ENCODE measurements at regions not wholly inside any gene's neighbourhood (a gene's known extent, or its start where the extent isn't known, plus 50 kb on each side); places are given as distances from the start of the nearest gene placed in this dataset.

DNA sequence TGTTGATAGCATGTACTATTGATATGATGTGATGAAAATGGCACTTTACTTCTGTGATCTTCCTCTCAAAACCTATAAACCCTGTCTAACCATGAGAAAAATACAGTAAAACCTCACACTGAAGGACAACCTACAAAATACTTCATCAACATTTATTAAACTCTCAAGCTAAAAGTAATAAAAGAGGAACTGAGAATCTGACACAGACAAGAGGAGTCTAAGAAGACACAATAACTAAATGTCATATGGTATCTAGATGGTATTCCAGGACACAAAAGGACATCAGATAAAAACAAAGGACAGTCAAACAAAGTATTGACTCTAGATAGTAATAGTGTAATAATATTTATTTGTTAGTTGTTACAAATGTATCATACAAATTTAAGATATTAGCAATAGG, 655.3 kb downstream of the SH3BGRL start:
- Histone ChIP-seq H3K9me3 (ENCODE audit: low read length) (no peaks in the 10 kb centered on the region), H3K36me3 (ENCODE audit: insufficient read depth, low read length) (no peaks in the 10 kb centered on the region), H3K27ac (ENCODE audit: low read depth, low read length) (no peak overlapping the region), H3K4me1 (ENCODE audit: insufficient read depth, low read length) (no peaks in the 10 kb centered on the region), H3K4me3 (ENCODE audit: low read length) (no peak overlapping the region), H3K27me3 (ENCODE audit: insufficient read depth, low read length, poor library complexity, severe bottlenecking) (no peaks in the 10 kb centered on the region)
- CTCF ChIA-PET: no interaction called here
- Mint-ChIP-seq H3K9me3 (peaks cover 0 to 4% (median 0%) of the 10 kb centered on the region in 5 donors), H3K4me1 (no peaks in the 10 kb centered on the region), H3K4me3 (no peak overlapping the region), H3K27me3 (peaks cover 0 to 3% of the 10 kb centered on the region in 2 donors), H3K36me3 (no peaks in the 10 kb centered on the region), H3K27ac (no peak overlapping the region)
- POLR2A ChIA-PET: no interaction called here
- DNase-seq: no peak

DNA sequence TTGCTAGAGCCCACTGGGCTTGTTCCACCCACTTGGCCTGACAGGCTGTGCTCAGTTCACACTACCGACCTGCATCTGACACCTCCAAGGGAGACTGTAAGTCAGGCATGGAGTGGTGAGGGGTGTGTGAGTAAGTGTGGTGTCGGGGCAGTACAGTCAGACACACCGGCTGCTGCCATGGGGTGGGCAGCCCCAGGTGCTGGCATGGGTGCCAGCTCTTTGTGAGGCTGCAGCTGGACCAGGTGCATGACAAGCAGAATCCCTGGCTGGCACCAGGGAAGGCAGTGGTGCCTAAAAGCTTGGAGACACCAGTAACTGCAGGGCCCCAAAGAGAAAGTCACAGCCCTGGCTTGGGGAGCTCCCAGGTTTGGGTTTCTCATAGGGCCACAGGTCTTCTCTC, 665.0 kb downstream of the SH3BGRL start:
- CTCF ChIA-PET: no interaction called here
- Histone ChIP-seq H3K9me3 (ENCODE audit: low read length) (no peaks in the 10 kb centered on the region), H3K27ac (ENCODE audit: low read depth, low read length) (no peak overlapping the region), H3K4me1 (ENCODE audit: insufficient read depth, low read length) (no peaks in the 10 kb centered on the region), H3K36me3 (ENCODE audit: insufficient read depth, low read length) (no peaks in the 10 kb centered on the region), H3K27me3 (ENCODE audit: insufficient read depth, low read length, poor library complexity, severe bottlenecking) (no peaks in the 10 kb centered on the region), H3K4me3 (ENCODE audit: low read length) (no peak overlapping the region)
- H3K36me3 Mint-ChIP-seq: no peaks in the 10 kb centered on the region
- H3K27ac Mint-ChIP-seq: no peak overlapping the region
- no peaks in the 10 kb centered on the region for H3K27me3 Mint-ChIP-seq
- H3K4me3 Mint-ChIP-seq: no peak overlapping the region
- H3K9me3 Mint-ChIP-seq: peaks cover 2 to 7% (median 6%) of the 10 kb centered on the region in 5 donors
- H3K4me1 Mint-ChIP-seq: no peaks in the 10 kb centered on the region
- no peak for DNase-seq
- POLR2A ChIA-PET: no interaction called here

DNA sequence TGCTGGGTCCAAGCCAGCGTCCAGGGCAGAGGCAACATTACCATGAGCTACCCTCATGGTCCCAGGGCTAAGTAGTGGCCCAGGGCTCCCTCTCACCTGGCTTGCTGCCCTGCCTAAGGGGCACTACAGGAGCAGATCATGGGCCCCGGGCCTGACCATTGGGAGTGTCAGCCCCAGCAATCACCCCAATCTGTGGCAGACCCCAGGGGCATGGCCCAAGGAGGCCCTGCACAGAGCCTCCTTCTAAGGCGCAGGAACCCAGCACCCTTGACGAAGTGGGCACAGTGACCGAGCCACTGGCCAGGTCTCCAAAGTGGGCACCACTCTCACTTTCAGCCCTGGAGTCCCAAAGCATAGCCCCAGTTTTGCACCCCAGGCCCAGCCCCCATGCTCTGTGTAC, 667.1 kb downstream of the SH3BGRL start:
- no peak overlapping the region for H3K4me3 ChIP-seq (ENCODE audit: low read length)
- no peak overlapping the region for H3K27ac ChIP-seq (ENCODE audit: low read depth, low read length)
- no peaks in the 10 kb centered on the region for H3K36me3 ChIP-seq (ENCODE audit: insufficient read depth, low read length)
- Mint-ChIP-seq H3K9me3 (peaks cover 2 to 8% (median 6%) of the 10 kb centered on the region in 5 donors), H3K27me3 (peaks cover 0 to 2% of the 10 kb centered on the region in 2 donors), H3K4me1 (no peaks in the 10 kb centered on the region), H3K36me3 (no peaks in the 10 kb centered on the region), H3K27ac (no peak overlapping the region), H3K4me3 (no peak overlapping the region)
- CTCF ChIA-PET: no interaction called here
- H3K9me3 ChIP-seq (ENCODE audit: low read length): no peaks in the 10 kb centered on the region
- H3K27me3 ChIP-seq (ENCODE audit: insufficient read depth, low read length, poor library complexity, severe bottlenecking): no peaks in the 10 kb centered on the region
- no peak for DNase-seq
- H3K4me1 ChIP-seq (ENCODE audit: insufficient read depth, low read length): no peaks in the 10 kb centered on the region
- POLR2A ChIA-PET: no interaction called here

DNA sequence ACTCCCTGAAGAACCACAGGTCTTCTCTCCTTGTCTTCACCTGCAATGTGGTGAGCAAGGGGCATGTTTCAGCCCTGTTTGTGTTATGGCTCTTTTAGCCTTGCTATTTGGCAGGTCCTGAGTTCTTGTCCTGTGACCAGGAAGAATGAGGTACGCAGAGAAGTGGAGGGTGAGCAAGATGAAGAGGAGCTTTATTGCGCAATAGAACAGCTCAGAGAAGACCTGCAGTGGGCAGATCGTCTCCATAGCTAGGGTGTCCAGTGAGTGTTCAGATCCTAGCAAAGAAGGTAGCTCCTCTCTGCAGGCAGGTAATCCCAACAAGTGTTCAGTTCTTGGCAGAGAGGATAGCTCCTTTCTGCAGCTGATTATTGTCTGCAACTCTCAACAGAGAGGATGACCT, 672.9 kb downstream of the SH3BGRL start:
- no peaks in the 10 kb centered on the region for H3K36me3 Mint-ChIP-seq
- H3K4me3 Mint-ChIP-seq: no peak overlapping the region

DNA sequence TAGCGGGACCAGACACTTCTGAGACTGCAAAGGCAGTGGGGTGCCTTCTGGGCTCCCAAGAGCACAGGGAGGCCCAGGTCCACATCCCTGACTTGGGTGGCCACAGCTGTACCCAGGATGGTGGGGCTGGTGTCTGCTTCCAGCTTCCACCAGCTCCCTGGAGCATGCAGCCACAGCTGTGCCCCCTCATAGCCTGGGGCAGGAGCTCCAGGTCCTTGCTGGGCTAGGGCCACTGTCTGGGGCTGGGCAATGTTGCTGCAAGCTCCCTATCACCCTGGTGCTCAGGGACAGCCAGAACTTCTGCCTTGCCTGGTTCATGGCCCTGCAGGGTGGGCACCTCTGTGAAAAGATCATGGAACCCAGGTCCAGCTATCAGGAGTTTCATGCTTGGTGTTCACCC, 673.9 kb downstream of the SH3BGRL start:
- no peak overlapping the region for H3K27ac Mint-ChIP-seq
- Histone ChIP-seq H3K27ac (ENCODE audit: low read depth, low read length) (no peak overlapping the region), H3K36me3 (ENCODE audit: insufficient read depth, low read length) (no peaks in the 10 kb centered on the region), H3K9me3 (ENCODE audit: low read length) (no peaks in the 10 kb centered on the region), H3K27me3 (ENCODE audit: insufficient read depth, low read length, poor library complexity, severe bottlenecking) (no peaks in the 10 kb centered on the region), H3K4me3 (ENCODE audit: low read length) (no peak overlapping the region), H3K4me1 (ENCODE audit: insufficient read depth, low read length) (no peaks in the 10 kb centered on the region)
- no peaks in the 10 kb centered on the region for H3K36me3 Mint-ChIP-seq
- H3K4me1 Mint-ChIP-seq: no peaks in the 10 kb centered on the region
- peaks cover 0 to 4% of the 10 kb centered on the region in 2 donors for H3K27me3 Mint-ChIP-seq
- peaks cover 0 to 6% (median 0%) of the 10 kb centered on the region in 5 donors for H3K9me3 Mint-ChIP-seq
- CTCF ChIA-PET: no interaction called here
- DNase-seq: no peak
- H3K4me3 Mint-ChIP-seq: no peak overlapping the region
- POLR2A ChIA-PET: no interaction called here

More for the DNA sequence above, 672.9 kb downstream of the SH3BGRL start:
- Mint-ChIP-seq H3K27me3 (peaks cover 0 to 4% of the 10 kb centered on the region in 2 donors), H3K4me1 (no peaks in the 10 kb centered on the region), H3K27ac (no peak overlapping the region), H3K9me3 (peaks cover 0 to 6% (median 2%) of the 10 kb centered on the region in 5 donors)
- no peak for DNase-seq
- H3K4me1 ChIP-seq (ENCODE audit: insufficient read depth, low read length): no peaks in the 10 kb centered on the region
- no peak overlapping the region for H3K27ac ChIP-seq (ENCODE audit: low read depth, low read length)
- POLR2A ChIA-PET: no interaction called here
- CTCF ChIA-PET: no interaction called here
- no peaks in the 10 kb centered on the region for H3K9me3 ChIP-seq (ENCODE audit: low read length)
- no peaks in the 10 kb centered on the region for H3K36me3 ChIP-seq (ENCODE audit: insufficient read depth, low read length)
- H3K27me3 ChIP-seq (ENCODE audit: insufficient read depth, low read length, poor library complexity, severe bottlenecking): no peaks in the 10 kb centered on the region
- H3K4me3 ChIP-seq (ENCODE audit: low read length): no peak overlapping the region

DNA sequence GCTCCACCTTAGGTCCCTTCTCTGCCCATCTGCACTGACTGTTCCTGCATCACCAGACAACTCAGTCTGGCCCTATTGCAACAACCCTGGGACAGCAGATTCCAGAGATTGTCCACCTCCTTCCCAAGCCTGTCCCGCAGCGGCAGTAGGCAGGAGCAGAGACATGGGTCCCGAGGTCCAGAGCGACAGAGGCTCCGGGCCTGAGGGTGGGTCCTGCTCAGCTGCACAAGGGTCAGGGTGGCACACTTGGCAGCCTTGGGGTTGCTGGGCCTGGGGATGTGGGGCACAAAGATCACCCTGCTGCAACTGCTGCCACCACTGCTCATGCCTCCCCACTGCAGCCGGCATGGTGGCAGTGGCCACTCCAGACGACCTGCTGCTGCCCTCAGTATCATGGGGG, 674.5 kb downstream of the SH3BGRL start:
- Mint-ChIP-seq H3K4me1 (no peaks in the 10 kb centered on the region), H3K36me3 (no peaks in the 10 kb centered on the region), H3K4me3 (no peak overlapping the region), H3K27me3 (peaks cover 0 to 4% of the 10 kb centered on the region in 2 donors), H3K27ac (no peak overlapping the region), H3K9me3 (peaks cover 0 to 6% (median 0%) of the 10 kb centered on the region in 5 donors)
- DNase-seq: no peak
- H3K4me1 ChIP-seq (ENCODE audit: insufficient read depth, low read length): no peaks in the 10 kb centered on the region
- H3K4me3 ChIP-seq (ENCODE audit: low read length): no peak overlapping the region
- no peaks in the 10 kb centered on the region for H3K9me3 ChIP-seq (ENCODE audit: low read length)
- H3K27ac ChIP-seq (ENCODE audit: low read depth, low read length): no peak overlapping the region
- H3K36me3 ChIP-seq (ENCODE audit: insufficient read depth, low read length): no peaks in the 10 kb centered on the region
- POLR2A ChIA-PET: no interaction called here
- CTCF ChIA-PET: no interaction called here
- H3K27me3 ChIP-seq (ENCODE audit: insufficient read depth, low read length, poor library complexity, severe bottlenecking): no peaks in the 10 kb centered on the region

DNA sequence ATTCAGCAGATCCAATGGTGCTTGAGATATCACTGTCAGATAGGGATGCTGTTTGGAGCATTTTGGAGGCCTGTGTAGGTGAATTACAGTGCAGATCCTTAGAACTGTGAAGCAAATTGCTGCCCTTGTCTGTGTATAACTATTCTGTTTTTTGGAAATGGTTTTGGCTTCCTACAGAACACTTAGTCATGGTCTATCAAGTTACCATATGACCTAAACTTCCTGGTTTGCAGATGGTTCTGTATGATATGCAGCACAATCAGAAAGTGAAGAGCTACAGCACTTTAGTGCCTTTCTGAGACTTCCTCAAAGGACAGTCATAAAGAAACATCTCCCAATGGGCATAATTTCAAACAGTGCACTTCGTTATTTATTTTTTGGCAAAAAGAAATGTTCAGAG, 688.6 kb downstream of the SH3BGRL start:
- H3K36me3 Mint-ChIP-seq: no peaks in the 10 kb centered on the region
- CTCF ChIA-PET: no interaction called here

DNA sequence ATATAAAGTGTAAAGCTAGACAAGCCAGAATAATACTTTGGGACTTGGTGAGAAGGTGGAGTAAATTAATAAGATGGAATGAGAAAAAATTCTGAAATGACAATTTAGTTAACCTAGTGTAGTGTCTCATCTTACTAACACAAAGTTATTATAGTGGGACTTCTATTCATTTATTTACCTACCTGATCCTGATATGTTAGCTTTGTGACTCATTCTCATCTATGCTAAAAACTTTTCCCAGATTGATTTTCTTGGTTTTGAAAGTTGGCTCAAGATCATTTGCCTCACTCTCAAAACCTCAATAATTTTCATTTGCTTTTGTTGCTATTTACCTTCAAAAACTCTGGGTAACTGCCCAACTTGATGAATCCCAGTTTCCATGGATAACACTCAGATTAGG, 698.6 kb downstream of the SH3BGRL start:
- CTCF ChIA-PET: no interaction called here
- Histone ChIP-seq H3K27ac (ENCODE audit: low read depth, low read length) (no peak overlapping the region), H3K9me3 (ENCODE audit: low read length) (no peaks in the 10 kb centered on the region), H3K4me1 (ENCODE audit: insufficient read depth, low read length) (no peaks in the 10 kb centered on the region), H3K27me3 (ENCODE audit: insufficient read depth, low read length, poor library complexity, severe bottlenecking) (no peaks in the 10 kb centered on the region), H3K36me3 (ENCODE audit: insufficient read depth, low read length) (no peaks in the 10 kb centered on the region), H3K4me3 (ENCODE audit: low read length) (no peak overlapping the region)
- no peaks in the 10 kb centered on the region for H3K9me3 Mint-ChIP-seq
- no peak overlapping the region for H3K4me3 Mint-ChIP-seq
- POLR2A ChIA-PET: no interaction called here
- no peaks in the 10 kb centered on the region for H3K4me1 Mint-ChIP-seq
- no peak overlapping the region for H3K27ac Mint-ChIP-seq
- H3K36me3 Mint-ChIP-seq: no peaks in the 10 kb centered on the region
- no peaks in the 10 kb centered on the region for H3K27me3 Mint-ChIP-seq
- DNase-seq: no peak

More for the DNA sequence above, 688.6 kb downstream of the SH3BGRL start:
- Histone ChIP-seq H3K27ac (ENCODE audit: low read depth, low read length) (no peak overlapping the region), H3K36me3 (ENCODE audit: insufficient read depth, low read length) (no peaks in the 10 kb centered on the region), H3K27me3 (ENCODE audit: insufficient read depth, low read length, poor library complexity, severe bottlenecking) (no peaks in the 10 kb centered on the region), H3K4me1 (ENCODE audit: insufficient read depth, low read length) (no peaks in the 10 kb centered on the region), H3K4me3 (ENCODE audit: low read length) (no peak overlapping the region), H3K9me3 (ENCODE audit: low read length) (no peaks in the 10 kb centered on the region)
- POLR2A ChIA-PET: no interaction called here
- H3K4me1 Mint-ChIP-seq: no peaks in the 10 kb centered on the region
- H3K9me3 Mint-ChIP-seq: peaks cover 0 to 2% (median 0%) of the 10 kb centered on the region in 5 donors
- H3K27me3 Mint-ChIP-seq: peaks cover 0 to 11% of the 10 kb centered on the region in 2 donors
- DNase-seq: no peak
- H3K27ac Mint-ChIP-seq: no peak overlapping the region
- no peak overlapping the region for H3K4me3 Mint-ChIP-seq

DNA sequence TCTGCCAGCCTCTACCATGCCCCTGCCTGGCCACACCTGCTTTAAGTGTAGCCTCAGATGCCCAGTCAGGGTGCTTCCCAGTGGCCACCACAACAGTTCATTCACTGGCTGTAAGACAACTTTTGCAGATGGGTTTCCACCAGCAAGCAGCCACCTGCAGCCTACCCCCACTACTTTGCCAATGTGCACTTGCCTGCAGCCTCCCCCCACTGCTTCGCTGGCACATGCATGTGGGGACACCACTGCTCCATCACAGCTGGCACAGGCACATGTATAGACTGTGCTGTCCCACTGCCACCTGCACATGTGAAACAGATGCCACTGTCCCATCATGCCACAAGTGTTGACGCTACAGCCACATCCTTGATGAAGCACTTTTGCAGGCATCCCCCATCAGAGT, 723.9 kb downstream of the SH3BGRL start:
- Mint-ChIP-seq H3K27me3 (peaks cover 0 to 1% of the 10 kb centered on the region in 2 donors), H3K27ac (no peak overlapping the region), H3K4me1 (no peaks in the 10 kb centered on the region), H3K36me3 (no peaks in the 10 kb centered on the region), H3K9me3 (peaks cover 0 to 3% (median 0%) of the 10 kb centered on the region in 5 donors), H3K4me3 (no peak overlapping the region)
- ChIA-PET POLR2A (no interaction called here), CTCF (no interaction called here)
- Histone ChIP-seq H3K9me3 (ENCODE audit: low read length) (no peaks in the 10 kb centered on the region), H3K27me3 (ENCODE audit: insufficient read depth, low read length, poor library complexity, severe bottlenecking) (no peaks in the 10 kb centered on the region), H3K4me1 (ENCODE audit: insufficient read depth, low read length) (no peaks in the 10 kb centered on the region), H3K4me3 (ENCODE audit: low read length) (no peak overlapping the region), H3K36me3 (ENCODE audit: insufficient read depth, low read length) (no peaks in the 10 kb centered on the region), H3K27ac (ENCODE audit: low read depth, low read length) (no peak overlapping the region)
- no peak for DNase-seq
